Erythroblast (primary cell): ENCODE measurements at regions not wholly inside any gene's neighbourhood (a gene's known extent, or its start where the extent isn't known, plus 50 kb on each side); places are given as distances from the start of the nearest gene placed in this dataset.

ENCODE experiments used
- DNase-seq, 2 experiments: peaks; one replicate each; lab custom pipeline; 2025; lab: John Stamatoyannopoulos, UW
- GATA1 ChIP-seq: IDR thresholded peaks from 2 replicates; pipeline ENCODE4 v1.6.1; 2011; ENCODE audit warnings: low read depth, mild to moderate bottlenecking, control low read depth, low read length, moderate library complexity
- POLR2A ChIP-seq: IDR thresholded peaks from 2 replicates; pipeline ENCODE4 v1.6.1; 2011; ENCODE audit warnings: mild to moderate bottlenecking, low read length

- no peak for DNase-seq
- TF ChIP-seq POLR2A (no peak), GATA1 (no peak)
These were observed 50.5 kb upstream of the ZNF438 start for GRCh38 chr10:31081937-31082840.

- TF ChIP-seq POLR2A (no peak), GATA1 (no peak)
- peak; percentile 41 to 55 for DNase-seq
These were observed 52.1 kb upstream of the ZNF438 start for GRCh38 chr10:31083765-31084184.

GRCh38 chr10:31087011-31087410, 55.3 kb upstream of the ZNF438 start:
- DNase-seq: no peak
- no peak for TF ChIP-seq GATA1
- TF ChIP-seq POLR2A: no peak

DNA sequence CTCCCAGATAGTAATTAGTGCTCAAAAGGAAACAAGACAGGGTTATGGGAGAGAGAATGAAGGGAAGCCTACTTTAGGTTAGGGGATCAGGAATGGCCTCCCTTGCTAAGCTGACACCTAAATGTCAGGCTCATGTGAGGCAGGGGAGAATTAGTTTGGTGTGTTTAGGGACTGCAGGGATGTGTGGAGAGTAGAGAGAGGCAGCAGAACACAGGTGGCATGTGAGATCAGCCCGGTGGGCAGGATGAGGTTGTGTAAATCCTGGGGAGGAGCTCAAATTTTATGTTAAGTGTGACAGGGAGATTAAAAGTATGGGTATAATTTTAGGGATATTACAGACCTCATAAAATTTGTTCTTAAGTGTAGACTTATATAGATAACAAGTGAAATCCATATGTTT, 56.2 kb upstream of the ZNF438 start:
- DNase-seq: no peak
- TF ChIP-seq GATA1 (no peak), POLR2A (no peak)

DNA sequence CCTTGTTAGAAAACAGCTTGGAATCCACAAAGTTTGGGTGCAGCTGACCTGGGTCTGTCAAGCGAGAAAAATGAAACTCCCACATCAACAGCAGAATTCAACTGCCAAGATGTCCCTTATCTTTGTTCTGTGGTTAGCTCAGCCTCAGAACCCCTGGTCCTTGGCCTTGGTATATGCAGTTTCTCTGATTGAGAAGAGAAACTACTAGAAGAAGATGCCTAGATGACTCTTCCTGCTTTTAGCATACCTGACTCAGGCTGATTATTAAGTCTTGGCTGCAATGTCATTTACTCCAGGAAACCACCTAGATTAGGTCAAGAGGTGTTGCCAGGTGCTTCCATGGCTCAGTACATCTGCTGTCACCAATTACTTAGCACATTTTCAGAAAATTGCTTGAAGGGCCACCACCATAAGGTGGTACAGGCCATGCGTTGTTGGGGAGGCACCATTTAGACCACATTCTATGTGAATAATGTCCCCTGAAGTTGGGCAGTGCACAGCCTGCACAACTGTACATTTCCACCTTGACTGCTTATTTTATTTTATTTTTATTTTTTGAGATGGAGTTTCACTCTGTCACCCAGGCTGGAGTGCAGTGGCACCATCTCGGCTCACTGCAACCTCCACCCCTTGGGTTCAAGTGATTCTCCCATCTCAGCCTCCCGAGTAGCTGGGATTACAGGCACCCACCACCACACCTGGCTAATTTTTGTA, 59.4 kb upstream of the ZNF438 start:
- TF ChIP-seq POLR2A: no peak
- TF ChIP-seq GATA1: no peak
- DNase-seq: no peak

DNA sequence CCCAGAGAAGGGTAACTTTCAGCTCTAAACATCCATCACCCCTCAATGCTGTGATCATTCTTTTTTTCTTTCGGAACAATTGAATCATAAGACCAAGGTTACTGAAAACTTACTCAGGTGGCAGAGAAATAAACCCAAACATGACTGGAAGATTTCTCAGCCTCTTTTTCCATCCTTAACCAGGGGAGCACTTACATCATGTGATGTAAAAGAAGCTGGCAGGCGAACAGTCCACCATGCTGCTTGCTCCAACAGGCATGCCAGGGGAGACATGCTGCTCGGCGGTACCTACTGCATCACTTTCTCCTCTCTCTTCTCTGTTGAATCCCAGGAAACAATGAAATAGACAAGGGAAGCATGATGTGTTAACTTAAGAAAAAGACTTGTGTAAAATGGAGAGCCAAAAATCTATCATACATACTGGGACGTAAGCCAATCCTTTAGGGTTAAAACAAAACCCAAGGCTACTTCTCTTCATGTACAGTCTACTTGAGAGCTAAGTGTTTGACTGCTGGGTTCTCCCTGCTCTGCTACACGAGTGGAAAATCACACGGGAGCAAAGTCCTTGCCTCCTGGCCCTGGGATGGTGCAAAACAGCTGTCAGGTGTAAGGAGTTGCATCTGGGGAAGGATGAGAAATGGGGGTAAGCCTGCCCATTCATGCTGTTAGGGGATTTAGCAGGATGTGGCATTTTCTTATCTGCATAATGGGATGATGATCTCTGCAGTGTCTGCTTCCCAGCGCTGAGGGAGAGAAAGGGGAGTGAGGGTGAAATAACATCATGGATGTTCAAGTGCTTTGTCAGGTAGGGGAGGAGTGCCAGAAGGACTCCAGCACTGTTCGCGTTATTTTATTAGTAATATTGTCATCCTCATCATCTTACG, 64.3 kb upstream of the ZNF438 start:
- TF ChIP-seq POLR2A (no peak), GATA1 (no peak)
- no peak for DNase-seq

DNA sequence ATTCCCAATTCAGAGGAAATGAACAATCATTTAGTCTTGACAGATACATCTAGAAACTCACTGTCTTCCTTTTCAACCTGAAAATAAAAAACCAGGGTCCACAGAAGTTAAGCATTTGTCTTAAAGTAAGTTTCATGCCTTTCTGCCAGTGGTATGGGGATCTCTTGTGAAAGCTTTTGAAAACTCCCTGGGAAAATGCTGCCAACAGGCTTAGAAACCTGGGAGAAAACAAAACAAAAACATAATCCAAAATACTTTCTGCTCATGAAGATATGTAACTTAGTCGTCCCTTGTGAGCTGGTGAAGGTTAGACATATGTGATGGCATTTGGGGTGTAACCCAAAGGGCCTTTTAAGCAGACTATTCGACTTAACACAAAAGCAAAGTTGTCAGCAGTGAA, 66.4 kb upstream of the ZNF438 start:
- no peak for DNase-seq
- TF ChIP-seq GATA1 (no peak), POLR2A (no peak)

DNA sequence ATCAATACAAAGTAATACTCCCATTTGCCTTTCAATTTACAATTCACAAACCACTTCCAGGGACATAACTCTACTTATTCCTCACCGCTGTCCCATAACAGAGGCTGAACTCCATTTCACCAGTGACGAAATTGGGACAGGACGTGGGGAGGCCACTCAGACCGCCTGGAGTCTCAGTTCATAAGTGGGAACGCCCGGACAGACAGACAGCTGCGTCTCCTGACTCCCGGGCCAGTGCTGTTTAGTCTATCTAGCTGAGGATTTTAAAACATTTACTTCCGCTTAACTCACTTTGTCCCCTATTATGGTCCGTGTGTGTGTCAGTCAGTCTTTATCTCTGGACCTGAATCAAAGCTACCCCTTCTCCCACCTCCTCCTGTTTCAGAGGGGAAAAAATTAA, 67.4 kb upstream of the ZNF438 start:
- TF ChIP-seq POLR2A: no peak
- no peak for TF ChIP-seq GATA1
- DNase-seq: no peak

GRCh38 chr10:31099664-31100063, 68.0 kb upstream of the ZNF438 start:
- no peak for TF ChIP-seq POLR2A
- TF ChIP-seq GATA1: no peak
- DNase-seq: no peak

GRCh38 chr10:31100115-31100601, 68.5 kb upstream of the ZNF438 start:
- no peak for DNase-seq
- TF ChIP-seq POLR2A (no peak), GATA1 (no peak)

DNA sequence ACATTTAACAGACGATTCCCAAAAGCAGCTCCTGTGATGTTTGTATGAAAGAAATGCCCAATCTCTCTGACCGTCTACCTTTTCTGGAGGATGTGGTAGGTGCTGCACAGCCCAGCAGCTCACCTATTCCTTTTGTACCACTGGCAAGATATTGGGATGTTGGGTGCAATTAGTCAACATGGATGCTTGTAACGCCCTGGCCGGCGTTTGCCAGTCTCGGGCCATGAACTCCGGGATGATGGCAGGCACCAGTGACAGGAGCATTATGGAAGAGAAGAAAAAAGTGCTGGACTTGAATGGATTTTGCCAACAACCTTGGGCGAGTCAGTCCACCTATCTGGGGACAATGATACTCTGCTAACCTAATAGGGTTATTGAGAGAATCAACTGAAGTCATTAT, 69.0 kb upstream of the ZNF438 start:
- no peak for TF ChIP-seq POLR2A
- TF ChIP-seq GATA1: no peak
- DNase-seq: no peak

- no peak for DNase-seq
- no peak for TF ChIP-seq POLR2A
- TF ChIP-seq GATA1: no peak
These were observed 69.5 kb upstream of the ZNF438 start for GRCh38 chr10:31101123-31101522.

GRCh38 chr10:31102421-31102820, 70.8 kb upstream of the ZNF438 start:
- DNase-seq: no peak
- TF ChIP-seq GATA1 (no peak), POLR2A (no peak)
